Esophagus muscularis mucosa (tissue), 4 donors: ENCODE measurements at regions not wholly inside any gene's neighbourhood (a gene's known extent, or its start where the extent isn't known, plus 50 kb on each side); places are given as distances from the start of the nearest gene placed in this dataset.

ENCODE experiments used
- CTCF ChIP-seq, 3 experiments: fragments of 200-600 bp in 2 of 3; fragments of 450-650 bp in 1 of 3; sonication (generic) in 2 of 3; IDR thresholded peaks; one replicate each; pipeline ENCODE4 v1.5.1; 2017 to 2019; ENCODE audit warnings: antibody characterized with exemption in 3 of 3, mild to moderate bottlenecking in 2 of 3, moderate library complexity in 1 of 3
- EP300 ChIP-seq: sonication (generic); formaldehyde crosslinking; IDR thresholded peaks from one replicate; pipeline ENCODE4 v1.6.1; 2017; ENCODE audit warnings: antibody characterized with exemption
- POLR2AphosphoS5 ChIP-seq, 2 donors: sonication (generic); formaldehyde crosslinking; IDR thresholded peaks; one replicate each; pipeline ENCODE4 v1.6.1; 2017; ENCODE audit warnings: antibody characterized with exemption in 2 of 2

- no peak for TF ChIP-seq CTCF (IDR thresholded peaks at IDR 0.05)
- no peak for TF ChIP-seq EP300
- no peak for TF ChIP-seq POLR2AphosphoS5 (IDR thresholded peaks at IDR 0.05)
Measured at GRCh38 chr11:8814923-8815240, 96.1 kb upstream of the AKIP1 start.
